Endothelial cell of umbilical vein (primary cell): ENCODE measurements at regions not wholly inside any gene's neighbourhood (a gene's known extent, or its start where the extent isn't known, plus 50 kb on each side); places are given as distances from the start of the nearest gene placed in this dataset.

Source experiments
- BruUV-seq: library from RNA; stranded (reverse); fragments of 400-500 nt; replicated peaks from 2 replicates; lab custom pipeline; 2021; lab: Mats Ljungman, UMichigan
- CTCF ChIA-PET: fragments of 300-600, 350-600 bp; sonication (Branson Sonifier 250); formaldehyde crosslinking; loops from one replicate; lab custom pipeline; 2021; ENCODE audit warnings: antibody characterized with exemption, inconsistent platforms; lab: Charles Lee
- POLR2A ChIA-PET: fragments of 300-600, 350-600 bp; sonication (Branson Sonifier 250); formaldehyde crosslinking; loops from one replicate; lab custom pipeline; 2021; ENCODE audit warnings: antibody characterized with exemption, inconsistent platforms; lab: Charles Lee
- DNase-seq: peaks from one replicate; pipeline ENCODE4 v3.0.0-alpha.2; 2011; ENCODE audit warnings: low read depth, low spot score
- FAIRE-seq: peaks from 2 replicates; lab custom pipeline; 2011; peaks lifted over from hg19 to GRCh38; lab: Jason Lieb, UNC
- H2AFZ ChIP-seq: 2 replicates; pipeline ENCODE4 v1.6.0; 2012; ENCODE audit warnings: low read depth, low read length, control low read depth, inconsistent platforms
- H3K27ac ChIP-seq: 2 replicates; pipeline ENCODE4 v1.5.1; 2011; ENCODE audit warnings: low read depth, mild to moderate bottlenecking, control low read depth, low read length, moderate library complexity; ENCODE audit not compliant: insufficient read depth
- H3K27me3 ChIP-seq, 2 experiments: 2 replicates each; pipeline versions ENCODE4 v1.6.0 to v1.6.1; 2011; ENCODE audit warnings: low read length in 2 of 2, mixed read lengths in 1 of 2; ENCODE audit not compliant: control insufficient read depth in 2 of 2, insufficient read depth in 2 of 2
- H3K36me3 ChIP-seq, 2 experiments: 2 replicates in 1 of 2; 3 replicates in 1 of 2; pipeline ENCODE4 v1.5.1; 2011; ENCODE audit warnings: low read length in 2 of 2, mild to moderate bottlenecking in 1 of 2, moderate library complexity in 1 of 2; ENCODE audit not compliant: control insufficient read depth in 2 of 2, insufficient read depth in 2 of 2; ENCODE audit errors: extremely low read depth in 1 of 2
- H3K4me1 ChIP-seq: 3 replicates; pipeline ENCODE4 v1.5.1; 2011; ENCODE audit warnings: mild to moderate bottlenecking, low read length; ENCODE audit not compliant: control insufficient read depth, insufficient read depth; ENCODE audit errors: extremely low read depth
- H3K4me2 ChIP-seq: 2 replicates; pipeline ENCODE4 v1.6.1; 2011; ENCODE audit warnings: low read length, control low read depth, mixed read lengths; ENCODE audit not compliant: insufficient read depth
- H3K4me3 ChIP-seq, 3 experiments: fragments of 200-600 bp in 1 of 3; sonication (generic), shearing (Covaris generic) in 1 of 3; replicated peaks in 1 of 3; 2 replicates each; pipeline ENCODE4 v1.5.1; 2011 to 2016; ENCODE audit warnings: control low read depth in 3 of 3, low read length in 3 of 3, mild to moderate bottlenecking in 2 of 3, inconsistent platforms in 1 of 3, low read depth in 1 of 3, moderate library complexity in 1 of 3; ENCODE audit not compliant: insufficient read depth in 1 of 3
- H3K79me2 ChIP-seq: 2 replicates; pipeline ENCODE4 v1.6.0; 2012; ENCODE audit warnings: low read length, inconsistent platforms; ENCODE audit not compliant: control insufficient read depth, insufficient read depth
- H3K9ac ChIP-seq: replicated peaks from 2 replicates; pipeline ENCODE3; 2011; ENCODE audit warnings: low read length, control low read depth; ENCODE audit not compliant: insufficient read depth; ENCODE audit errors: extremely low read depth
- H3K9me1 ChIP-seq: replicated peaks from 3 replicates; pipeline ENCODE4 v1.6.0; 2011; ENCODE audit warnings: mild to moderate bottlenecking, low read length; ENCODE audit not compliant: control insufficient read depth, insufficient read depth; ENCODE audit errors: extremely low read depth
- H3K9me3 ChIP-seq: replicated peaks from 2 replicates; pipeline ENCODE4 v1.5.1; 2012; ENCODE audit warnings: low read length, inconsistent platforms; ENCODE audit not compliant: control insufficient read depth, insufficient read depth
- H4K20me1 ChIP-seq: replicated peaks from 2 replicates; pipeline ENCODE3; 2011; ENCODE audit warnings: mild to moderate bottlenecking, low read length; ENCODE audit not compliant: control insufficient read depth, insufficient read depth; ENCODE audit errors: extremely low read depth
- EZH2 ChIP-seq: IDR thresholded peaks from 2 replicates; pipeline ENCODE4 v1.6.1; 2012; ENCODE audit warnings: borderline replicate concordance, low read depth, mild to moderate bottlenecking, moderate library complexity, low read length, inconsistent platforms; ENCODE audit not compliant: severe bottlenecking
- FOS ChIP-seq: IDR thresholded peaks from 2 replicates; pipeline ENCODE4 v1.6.1; 2011; ENCODE audit warnings: mild to moderate bottlenecking, low read length, moderate library complexity, borderline replicate concordance; ENCODE audit not compliant: insufficient read depth
- GATA2 ChIP-seq: IDR thresholded peaks from 2 replicates; pipeline ENCODE4 v1.7.0; 2011; ENCODE audit warnings: low read depth, mild to moderate bottlenecking, moderate library complexity, mixed read lengths, low read length; ENCODE audit not compliant: insufficient read length, insufficient read depth
- JUN ChIP-seq: IDR thresholded peaks from 2 replicates; pipeline ENCODE4 v1.6.1; 2011; ENCODE audit warnings: borderline replicate concordance, low read depth; ENCODE audit not compliant: insufficient read length, insufficient read depth
- MYC ChIP-seq: IDR thresholded peaks from one replicate; pipeline ENCODE4 v1.6.1; 2011; ENCODE audit warnings: mild to moderate bottlenecking, low read depth, low read length
- POLR2A ChIP-seq: IDR thresholded peaks from 2 replicates; pipeline ENCODE4 v1.6.1; 2012; ENCODE audit warnings: low read depth, mild to moderate bottlenecking, control low read depth, low read length
- POLR2AphosphoS5 ChIP-seq: IDR thresholded peaks from 2 replicates; pipeline ENCODE4 v1.6.1; 2012; ENCODE audit warnings: low read depth, mild to moderate bottlenecking, control low read depth, low read length, moderate library complexity; ENCODE audit not compliant: insufficient read depth
- dilution Hi-C: fragments of 300-500 bp; cut with MboI; formaldehyde crosslinking; loops from one replicate; pipeline ENCODE4 v1.15.0; 2019; ENCODE audit warnings: low sequenced_read_pairs; ENCODE audit not compliant: extremely low pct_ligation_motif_present
- intact Hi-C: fragments of 100-400 bp; cut with micrococcal nuclease; formaldehyde crosslinking; loops from one replicate; pipeline ENCODE4 v1.10.0; 2022
- TF ChIP-seq, protein P1 (sequence below): IDR thresholded peaks from 2 replicates; pipeline ENCODE4 v1.6.1; 2011; ENCODE audit not compliant: insufficient read depth, insufficient read length
- TF ChIP-seq, protein P2 (sequence below), 2 donors: IDR thresholded peaks; 1 replicate in 1 of 2; 2 replicates in 1 of 2; pipeline ENCODE4 v1.5.1; 2011; ENCODE audit warnings: low read length in 2 of 2, mild to moderate bottlenecking in 2 of 2, moderate library complexity in 2 of 2, control low read depth in 1 of 2, inconsistent platforms in 1 of 2, low read depth in 1 of 2; ENCODE audit not compliant: insufficient read depth in 1 of 2; ENCODE audit errors: extremely low read depth in 1 of 2

DNA sequence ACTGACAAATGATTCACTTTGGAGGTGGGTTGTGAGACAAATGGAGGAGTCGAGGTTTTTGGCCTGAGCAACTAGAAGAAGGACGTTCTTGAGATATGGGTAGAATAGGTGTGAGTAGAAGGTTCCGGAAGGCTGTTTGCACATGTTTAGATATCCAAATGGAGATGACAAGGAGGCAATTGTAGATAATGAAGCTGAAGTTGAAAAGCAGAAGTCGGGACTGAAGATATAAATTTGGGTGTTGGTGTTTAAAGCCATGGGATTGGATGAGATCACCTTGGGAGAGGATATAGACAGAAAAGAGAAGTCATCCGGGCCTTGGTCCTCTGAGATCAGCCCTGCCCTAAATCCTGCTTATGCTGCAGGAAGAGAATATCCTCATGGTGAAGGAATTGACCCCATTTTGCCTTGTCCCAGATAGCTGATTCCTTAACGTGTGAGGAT, 75.5 kb upstream of the CD44 start:
- ChIA-PET CTCF (interaction anchor here (1.3 kb wide), 1 partner anchor 22 kb away, joined by 3 read pairs; no protein-coding TSS in a partner anchor), POLR2A (no interaction called here)
- DNase-seq (no peak), FAIRE-seq (no peak)
- H3K36me3 ChIP-seq = no peaks in the 10 kb centered on the region
- TF ChIP-seq GATA2 (no peak), POLR2AphosphoS5 (no peak), FOS (no peak), EZH2 (no peak), POLR2A (no peak), MYC (no peak)
- TF ChIP-seq, protein P1, sequence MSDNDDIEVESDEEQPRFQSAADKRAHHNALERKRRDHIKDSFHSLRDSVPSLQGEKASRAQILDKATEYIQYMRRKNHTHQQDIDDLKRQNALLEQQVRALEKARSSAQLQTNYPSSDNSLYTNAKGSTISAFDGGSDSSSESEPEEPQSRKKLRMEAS = no peak
- peaks cover 3 to 4% of the 10 kb centered on the region in 2 experiments for H3K27me3 ChIP-seq
- BruUV-seq = no TSS peak
- H3K9me3 ChIP-seq = no peaks in the 10 kb centered on the region
- no peaks in the 10 kb centered on the region for H3K79me2 ChIP-seq
- H3K27ac ChIP-seq = no peak overlapping the region
- H4K20me1 ChIP-seq = no peaks in the 10 kb centered on the region
- H3K4me3 ChIP-seq = no peak overlapping the region
- intact Hi-C loops = no loop called here
- no peaks in the 10 kb centered on the region for H3K9me1 ChIP-seq
- H3K4me1 ChIP-seq = no peaks in the 10 kb centered on the region
- dilution Hi-C loops = no loop called here
- no peak overlapping the region for H2AFZ ChIP-seq
- H3K4me2 ChIP-seq = no peak overlapping the region
- no peak overlapping the region for H3K9ac ChIP-seq

DNA sequence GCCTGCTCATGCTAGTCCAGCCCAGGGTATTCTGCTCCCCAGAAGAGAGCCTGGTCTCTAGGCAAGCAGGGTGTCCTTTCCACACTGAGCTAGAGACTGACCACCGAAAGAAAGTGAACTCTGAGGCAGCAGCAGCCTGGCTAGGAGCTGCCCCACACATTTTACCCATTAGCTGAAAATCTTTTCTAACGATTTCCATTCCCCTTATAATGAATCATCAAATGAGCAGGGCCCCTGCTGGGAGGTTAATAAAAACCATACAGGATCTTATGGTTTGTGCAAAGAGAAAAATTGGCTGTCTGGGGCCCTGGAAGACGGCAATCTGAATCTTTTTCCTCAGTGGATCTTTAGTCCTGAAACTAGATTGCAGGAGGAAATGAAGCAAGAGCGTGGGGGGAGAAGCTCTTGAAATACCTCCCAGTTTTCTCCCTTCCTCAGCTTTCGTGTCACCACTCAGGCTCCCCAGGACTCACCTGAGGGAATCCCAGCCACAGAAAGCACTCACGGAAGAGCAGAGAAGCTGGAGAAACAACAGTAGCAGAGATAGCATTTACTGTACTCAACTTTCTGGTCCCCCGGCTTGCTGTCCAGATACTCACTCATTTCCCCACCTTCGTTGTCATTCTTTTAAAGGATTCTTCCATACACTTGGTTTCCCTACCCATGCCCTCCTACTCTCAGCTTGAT, 74.7 kb upstream of the CD44 start:
- dilution Hi-C loops = no loop called here
- Histone ChIP-seq H3K27me3 (peaks cover 3 to 4% of the 10 kb centered on the region in 2 experiments), H3K4me3 (no peak overlapping the region), H3K36me3 (no peaks in the 10 kb centered on the region), H3K9ac (no peak overlapping the region), H3K27ac (no peak overlapping the region), H3K9me3 (no peaks in the 10 kb centered on the region), H4K20me1 (no peaks in the 10 kb centered on the region), H3K4me1 (no peaks in the 10 kb centered on the region), H3K4me2 (no peak overlapping the region), H3K9me1 (no peaks in the 10 kb centered on the region), H3K79me2 (no peaks in the 10 kb centered on the region), H2AFZ (no peak overlapping the region)
- POLR2A ChIA-PET = no interaction called here
- intact Hi-C loops = no loop called here
- TF ChIP-seq GATA2 (no peak), EZH2 (no peak), POLR2A (no peak), JUN (no peak), POLR2AphosphoS5 (no peak), MYC (no peak), FOS (no peak)
- TF ChIP-seq, protein P2, sequence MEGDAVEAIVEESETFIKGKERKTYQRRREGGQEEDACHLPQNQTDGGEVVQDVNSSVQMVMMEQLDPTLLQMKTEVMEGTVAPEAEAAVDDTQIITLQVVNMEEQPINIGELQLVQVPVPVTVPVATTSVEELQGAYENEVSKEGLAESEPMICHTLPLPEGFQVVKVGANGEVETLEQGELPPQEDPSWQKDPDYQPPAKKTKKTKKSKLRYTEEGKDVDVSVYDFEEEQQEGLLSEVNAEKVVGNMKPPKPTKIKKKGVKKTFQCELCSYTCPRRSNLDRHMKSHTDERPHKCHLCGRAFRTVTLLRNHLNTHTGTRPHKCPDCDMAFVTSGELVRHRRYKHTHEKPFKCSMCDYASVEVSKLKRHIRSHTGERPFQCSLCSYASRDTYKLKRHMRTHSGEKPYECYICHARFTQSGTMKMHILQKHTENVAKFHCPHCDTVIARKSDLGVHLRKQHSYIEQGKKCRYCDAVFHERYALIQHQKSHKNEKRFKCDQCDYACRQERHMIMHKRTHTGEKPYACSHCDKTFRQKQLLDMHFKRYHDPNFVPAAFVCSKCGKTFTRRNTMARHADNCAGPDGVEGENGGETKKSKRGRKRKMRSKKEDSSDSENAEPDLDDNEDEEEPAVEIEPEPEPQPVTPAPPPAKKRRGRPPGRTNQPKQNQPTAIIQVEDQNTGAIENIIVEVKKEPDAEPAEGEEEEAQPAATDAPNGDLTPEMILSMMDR (IDR thresholded peaks at IDR 0.05; ENCODE audit: extremely low read depth in 1 of 2, insufficient read depth in 1 of 2, low read depth in 1 of 2, low read length in 2 of 2) = no peak
- TF ChIP-seq, protein P1 = no peak
- DNase-seq (no peak), FAIRE-seq (no peak)
- no TSS peak for BruUV-seq
- CTCF ChIA-PET = interaction anchor here (1.3 kb wide), 1 partner anchor 22 kb away, joined by 3 read pairs; no protein-coding TSS in a partner anchor
